T-helper 17 cell (primary cell): ENCODE measurements at regions not wholly inside any gene's neighbourhood (a gene's known extent, or its start where the extent isn't known, plus 50 kb on each side); places are given as distances from the start of the nearest gene placed in this dataset.

Source experiments
- ATAC-seq: fragments of 150-1000 bp; cut with Tn5 transposase; 2 replicates; pipeline ENCODE4 v1.10.0; 2021; ENCODE audit warnings: mild to moderate bottlenecking, moderate library complexity
- DNase-seq, 3 donors: peaks; one replicate each; pipeline versions ENCODE4 v3.0.0 to v3.0.0-alpha.2; 2020 to 2021
- H3K9me3 ChIP-seq: one replicate; pipeline ENCODE4 v1.7.0; 2013; ENCODE audit warnings: low read length, mild to moderate bottlenecking; ENCODE audit not compliant: control insufficient read depth, poor library complexity, severe bottlenecking
- H3K27ac Mint-ChIP-seq: one replicate; pipeline ENCODE4 v1.8.0; 2022; ENCODE audit warnings: mild to moderate bottlenecking, moderate library complexity, mixed read lengths
- H3K27me3 Mint-ChIP-seq: one replicate; pipeline ENCODE4 v1.8.0; 2022; ENCODE audit warnings: mixed read lengths
- H3K36me3 Mint-ChIP-seq: one replicate; pipeline ENCODE4 v1.8.0; 2022; ENCODE audit warnings: low read depth, mixed read lengths
- H3K4me1 Mint-ChIP-seq: one replicate; pipeline ENCODE4 v1.8.0; 2022; ENCODE audit warnings: mild to moderate bottlenecking, mixed read lengths
- H3K4me3 Mint-ChIP-seq: one replicate; pipeline ENCODE4 v1.8.0; 2022; ENCODE audit warnings: mild to moderate bottlenecking, moderate library complexity, mixed read lengths

- H3K36me3 Mint-ChIP-seq = no peaks in the 10 kb centered on the region
- no peak overlapping the region for H3K27ac Mint-ChIP-seq
- ATAC-seq = no peak
- H3K9me3 ChIP-seq = no peaks in the 10 kb centered on the region
- no peak for DNase-seq
- H3K4me1 Mint-ChIP-seq = peaks cover 10% of the 10 kb centered on the region
- peaks cover 45% of the 10 kb centered on the region for H3K27me3 Mint-ChIP-seq
- H3K4me3 Mint-ChIP-seq = no peak overlapping the region
Measured at GRCh38 chr4:16290681-16291420, 64.6 kb upstream of the TAPT1 start.

GRCh38 chr4:16289897-16290554, 63.8 kb upstream of the TAPT1 start:
- Mint-ChIP-seq H3K4me3 (no peak overlapping the region), H3K27ac (no peak overlapping the region), H3K36me3 (no peaks in the 10 kb centered on the region), H3K27me3 (peaks cover 45% of the 10 kb centered on the region), H3K4me1 (peaks cover 10% of the 10 kb centered on the region)
- H3K9me3 ChIP-seq = no peaks in the 10 kb centered on the region
- no peak for DNase-seq
- ATAC-seq = peak; percentile 37

- ATAC-seq = no peak
- H3K9me3 ChIP-seq = no peaks in the 10 kb centered on the region
- Mint-ChIP-seq H3K27me3 (peaks cover 18% of the 10 kb centered on the region), H3K4me1 (peaks cover under 1% of the 10 kb centered on the region), H3K4me3 (no peak overlapping the region), H3K27ac (no peak overlapping the region), H3K36me3 (no peaks in the 10 kb centered on the region)
- no peak for DNase-seq
Measured at GRCh38 chr4:16284050-16284449, 57.8 kb upstream of the TAPT1 start.

DNA sequence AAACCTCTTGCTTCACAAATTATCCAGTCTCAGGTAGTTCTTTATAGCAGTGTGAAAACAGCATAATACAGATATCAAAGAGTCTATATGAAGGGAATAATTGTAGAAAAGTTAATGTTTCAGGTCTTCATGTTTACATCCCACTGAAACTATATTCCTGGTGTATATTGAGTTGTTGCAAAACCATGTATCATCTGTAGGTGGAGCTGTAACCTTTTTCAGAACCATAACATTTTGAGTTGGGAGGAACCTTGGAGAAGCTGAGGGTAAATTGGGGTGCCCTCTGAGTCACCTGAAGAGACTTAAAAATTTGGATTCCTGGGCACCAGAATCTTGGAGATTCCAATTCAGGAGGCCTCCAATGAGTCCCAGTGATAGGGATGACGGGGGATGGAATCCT, 51.9 kb upstream of the TAPT1 start:
- DNase-seq (no peak), ATAC-seq (no peak)
- Mint-ChIP-seq H3K36me3 (peaks cover 2% of the 10 kb centered on the region), H3K4me1 (no peaks in the 10 kb centered on the region), H3K27ac (no peak overlapping the region), H3K4me3 (no peak overlapping the region), H3K27me3 (no peaks in the 10 kb centered on the region)
- H3K9me3 ChIP-seq = peaks cover 6% of the 10 kb centered on the region
